Mesendoderm (in vitro differentiated cells): ENCODE measurements at regions not wholly inside any gene's neighbourhood (a gene's known extent, or its start where the extent isn't known, plus 50 kb on each side); places are given as distances from the start of the nearest gene placed in this dataset.

ENCODE experiments used
- DNase-seq: peaks from one replicate; pipeline ENCODE4 v3.0.0; 2013
- H2AK5ac ChIP-seq: 2 replicates; pipeline ENCODE4 v1.6.1; 2013; ENCODE audit warnings: low read length, inconsistent platforms
- H2BK120ac ChIP-seq: 2 replicates; pipeline ENCODE4 v1.6.1; 2013; ENCODE audit warnings: low read depth, mild to moderate bottlenecking, low read length, moderate library complexity, mixed read lengths
- H2BK15ac ChIP-seq: replicated peaks from 2 replicates; pipeline ENCODE4 v1.6.1; 2013; ENCODE audit warnings: low read depth, mild to moderate bottlenecking, moderate library complexity
- H2BK5ac ChIP-seq: 2 replicates; pipeline ENCODE4 v1.6.1; 2013; ENCODE audit warnings: low read length, inconsistent platforms
- H3K18ac ChIP-seq: 2 replicates; pipeline ENCODE4 v1.6.1; 2013; ENCODE audit warnings: mild to moderate bottlenecking, low read length, mixed read lengths
- H3K23ac ChIP-seq: one replicate; pipeline ENCODE4 v1.6.1; 2013; ENCODE audit warnings: low read length
- H3K27ac ChIP-seq: 2 replicates; pipeline ENCODE4 v1.5.1; 2013; ENCODE audit warnings: low read depth, mild to moderate bottlenecking, inconsistent platforms, low read length, moderate library complexity
- H3K27me3 ChIP-seq: 2 replicates; pipeline ENCODE4 v1.6.1; 2013; ENCODE audit warnings: low read length, control low read depth, mild to moderate bottlenecking, inconsistent platforms; ENCODE audit not compliant: insufficient read depth, poor library complexity
- H3K36me3 ChIP-seq: 2 replicates; pipeline ENCODE4 v1.6.1; 2013; ENCODE audit warnings: low read length, inconsistent platforms; ENCODE audit not compliant: control insufficient read depth, insufficient read depth
- H3K4ac ChIP-seq: one replicate; pipeline ENCODE4 v1.6.1; 2013; ENCODE audit warnings: low read depth, mild to moderate bottlenecking, low read length, moderate library complexity
- H3K4me1 ChIP-seq: 2 replicates; pipeline ENCODE4 v1.6.1; 2013; ENCODE audit warnings: low read depth, low read length, inconsistent platforms; ENCODE audit not compliant: control insufficient read depth
- H3K4me2 ChIP-seq: 2 replicates; pipeline ENCODE4 v1.6.1; 2013; ENCODE audit warnings: low read length
- H3K4me3 ChIP-seq: 2 replicates; pipeline ENCODE4 v1.5.1; 2013; ENCODE audit warnings: mild to moderate bottlenecking, low read length
- H3K56ac ChIP-seq: one replicate; pipeline ENCODE4 v1.6.1; 2013; ENCODE audit warnings: low read length
- H3K79me1 ChIP-seq: 2 replicates; pipeline ENCODE4 v1.6.1; 2013; ENCODE audit warnings: low read length, inconsistent platforms
- H3K79me2 ChIP-seq: 2 replicates; pipeline ENCODE4 v1.6.1; 2013; ENCODE audit warnings: mild to moderate bottlenecking, low read length; ENCODE audit not compliant: control insufficient read depth, insufficient read depth
- H3K9ac ChIP-seq: 2 replicates; pipeline ENCODE4 v1.6.1; 2013; ENCODE audit warnings: low read length, inconsistent platforms
- H4K5ac ChIP-seq: one replicate; pipeline ENCODE4 v1.6.1; 2013; ENCODE audit warnings: low read length
- H4K8ac ChIP-seq: one replicate; pipeline ENCODE4 v1.6.1; 2013; ENCODE audit warnings: low read depth, mild to moderate bottlenecking, control low read depth, low read length, moderate library complexity
- WGBS: extraction: QIAGEN DNeasy Blood & Tissue Kit; methylation state at CpG from one replicate; pipeline ENCODE4 v1.1.7; 2013; ENCODE audit warnings: low lambda C conversion rate, missing lambda C conversion rate; ENCODE audit not compliant: insufficient coverage; ENCODE audit errors: extremely low coverage; 5-methylcytosine and 5-hydroxymethylcytosine counted together

DNA sequence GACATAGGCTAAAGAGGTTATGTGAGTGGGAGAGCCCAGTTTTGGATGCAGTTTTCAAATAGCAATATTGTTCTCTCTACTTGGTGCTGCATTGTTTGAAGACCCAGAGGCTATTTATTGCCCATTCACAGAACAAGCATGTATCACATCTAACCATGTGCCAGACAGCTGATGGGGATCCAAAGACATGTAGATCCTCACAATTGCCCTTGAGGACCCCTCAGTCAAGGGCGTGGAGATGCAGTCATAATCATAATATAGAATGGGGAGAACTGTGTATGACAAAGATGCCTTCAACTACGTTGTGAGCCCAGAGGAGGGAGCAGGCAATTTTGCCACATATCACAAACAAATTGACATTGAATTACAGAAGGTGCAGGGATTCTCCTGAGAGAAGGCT lies 70.5 kb downstream of the NHLRC3 start:
- H4K5ac ChIP-seq = no peak overlapping the region
- no peak overlapping the region for H3K56ac ChIP-seq
- WGBS = no CpG with 5 or more reads among the region's 2 CpGs
- H2BK120ac ChIP-seq = no peak overlapping the region
- no peaks in the 10 kb centered on the region for H3K79me1 ChIP-seq
- no peaks in the 10 kb centered on the region for H3K79me2 ChIP-seq
- no peak overlapping the region for H3K4me2 ChIP-seq
- H3K36me3 ChIP-seq = no peaks in the 10 kb centered on the region
- no peak overlapping the region for H2BK15ac ChIP-seq
- H3K23ac ChIP-seq = no peak overlapping the region
- no peak overlapping the region for H3K4ac ChIP-seq
- no peak overlapping the region for H3K4me3 ChIP-seq
- no peak overlapping the region for H3K27ac ChIP-seq
- no peak overlapping the region for H3K9ac ChIP-seq
- H3K4me1 ChIP-seq = no peaks in the 10 kb centered on the region
- no peak overlapping the region for H2AK5ac ChIP-seq
- H3K18ac ChIP-seq = no peak overlapping the region
- no peaks in the 10 kb centered on the region for H3K27me3 ChIP-seq
- no peak overlapping the region for H2BK5ac ChIP-seq
- no peak for DNase-seq
- H4K8ac ChIP-seq = no peak overlapping the region

DNA sequence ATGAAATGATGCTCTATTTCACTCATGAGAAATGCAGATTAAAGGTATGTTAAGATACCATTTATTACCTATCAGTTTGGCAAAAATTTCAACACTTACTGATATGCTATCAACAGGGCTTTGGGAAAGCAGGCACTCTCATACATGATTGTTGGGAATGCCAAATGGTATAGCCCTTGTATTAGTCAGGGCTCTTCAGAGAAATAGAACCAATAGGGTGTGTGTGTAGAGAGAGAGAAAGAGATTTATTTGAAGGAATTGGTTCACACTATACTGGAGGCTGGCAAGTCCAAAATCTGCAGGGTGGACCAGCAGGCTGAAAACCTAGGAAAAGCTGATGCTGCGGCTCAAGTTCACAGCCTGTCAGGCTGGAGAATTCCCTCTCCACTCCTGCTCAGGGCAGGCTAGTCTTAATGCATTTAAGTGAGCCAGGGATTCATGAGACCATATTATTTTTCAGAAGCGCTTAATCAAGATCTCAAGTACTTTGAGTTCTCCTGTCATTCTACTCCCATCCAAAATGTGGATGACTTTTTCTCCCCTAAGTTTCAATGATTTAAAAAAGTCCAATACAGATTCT lies 72.4 kb downstream of the NHLRC3 start:
- no peak overlapping the region for H2AK5ac ChIP-seq
- no peak overlapping the region for H3K4me3 ChIP-seq
- H3K9ac ChIP-seq = no peak overlapping the region
- H2BK120ac ChIP-seq = peak overlapping the region; percentile 12
- no peak overlapping the region for H3K27ac ChIP-seq
- no peaks in the 10 kb centered on the region for H3K79me2 ChIP-seq
- H2BK5ac ChIP-seq = no peak overlapping the region
- no CpG with 5 or more reads among the region's 2 CpGs for WGBS
- DNase-seq = no peak
- no peak overlapping the region for H2BK15ac ChIP-seq
- H3K23ac ChIP-seq = no peak overlapping the region
- no peaks in the 10 kb centered on the region for H3K27me3 ChIP-seq
- no peak overlapping the region for H4K8ac ChIP-seq
- no peak overlapping the region for H3K18ac ChIP-seq
- no peak overlapping the region for H4K5ac ChIP-seq
- H3K4me1 ChIP-seq = no peaks in the 10 kb centered on the region
- no peak overlapping the region for H3K4ac ChIP-seq
- no peak overlapping the region for H3K4me2 ChIP-seq
- no peaks in the 10 kb centered on the region for H3K36me3 ChIP-seq
- H3K79me1 ChIP-seq = no peaks in the 10 kb centered on the region
- H3K56ac ChIP-seq = no peak overlapping the region

- no peak overlapping the region for H2AK5ac ChIP-seq
- no CpG with 5 or more reads among the region's 2 CpGs for WGBS
- no peaks in the 10 kb centered on the region for H3K36me3 ChIP-seq
- no peak overlapping the region for H4K5ac ChIP-seq
- no peak overlapping the region for H3K9ac ChIP-seq
- H3K4me1 ChIP-seq = no peaks in the 10 kb centered on the region
- DNase-seq = no peak
- H3K79me2 ChIP-seq = no peaks in the 10 kb centered on the region
- no peak overlapping the region for H3K4me3 ChIP-seq
- H3K27ac ChIP-seq = no peak overlapping the region
- H3K18ac ChIP-seq = no peak overlapping the region
- no peak overlapping the region for H3K56ac ChIP-seq
- no peak overlapping the region for H3K23ac ChIP-seq
- no peaks in the 10 kb centered on the region for H3K27me3 ChIP-seq
- H4K8ac ChIP-seq = no peak overlapping the region
- no peaks in the 10 kb centered on the region for H3K79me1 ChIP-seq
- no peak overlapping the region for H3K4ac ChIP-seq
- no peak overlapping the region for H3K4me2 ChIP-seq
- no peak overlapping the region for H2BK15ac ChIP-seq
- H2BK5ac ChIP-seq = no peak overlapping the region
- no peak overlapping the region for H2BK120ac ChIP-seq
Measured at GRCh38 chr13:39111145-39111544, 72.9 kb downstream of the NHLRC3 start.

DNA sequence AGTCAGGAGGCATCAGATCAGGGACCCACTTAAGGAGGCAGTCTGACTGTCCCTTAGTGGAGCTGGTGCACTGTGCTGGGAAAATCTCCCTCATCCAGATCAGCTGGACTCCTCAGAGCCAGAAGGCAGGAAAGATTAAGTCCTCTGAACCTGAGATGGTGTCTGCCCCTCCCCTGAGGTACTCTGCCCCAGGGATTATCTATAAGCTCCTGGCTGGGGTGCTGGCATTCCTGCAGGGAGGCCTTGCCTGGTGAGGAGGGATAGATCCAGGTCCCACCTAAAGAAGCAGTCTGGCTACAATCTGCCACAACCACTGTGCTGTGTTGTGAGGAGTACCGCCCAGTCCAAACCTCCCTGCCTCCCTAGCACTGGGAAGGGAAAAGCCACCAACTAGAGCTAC lies 81.2 kb downstream of the NHLRC3 start:
- peak; percentile 56 for DNase-seq
- H3K27me3 ChIP-seq = no peaks in the 10 kb centered on the region
- no peak overlapping the region for H2BK15ac ChIP-seq
- H3K36me3 ChIP-seq = no peaks in the 10 kb centered on the region
- no peak overlapping the region for H3K4me3 ChIP-seq
- no CpG with 5 or more reads among the region's 1 CpG for WGBS
- no peak overlapping the region for H4K8ac ChIP-seq
- H3K4ac ChIP-seq = no peak overlapping the region
- no peaks in the 10 kb centered on the region for H3K79me1 ChIP-seq
- H3K27ac ChIP-seq = no peak overlapping the region
- H3K9ac ChIP-seq = no peak overlapping the region
- H2BK120ac ChIP-seq = no peak overlapping the region
- no peak overlapping the region for H2BK5ac ChIP-seq
- H3K4me2 ChIP-seq = no peak overlapping the region
- H3K56ac ChIP-seq = no peak overlapping the region
- no peaks in the 10 kb centered on the region for H3K79me2 ChIP-seq
- H3K4me1 ChIP-seq = no peaks in the 10 kb centered on the region
- H3K23ac ChIP-seq = no peak overlapping the region
- H3K18ac ChIP-seq = no peak overlapping the region
- H4K5ac ChIP-seq = no peak overlapping the region
- H2AK5ac ChIP-seq = no peak overlapping the region

- H3K18ac ChIP-seq = no peak overlapping the region
- no peak overlapping the region for H3K27ac ChIP-seq
- no peak overlapping the region for H2BK5ac ChIP-seq
- H2AK5ac ChIP-seq = no peak overlapping the region
- H3K79me1 ChIP-seq = no peaks in the 10 kb centered on the region
- H4K5ac ChIP-seq = no peak overlapping the region
- no peaks in the 10 kb centered on the region for H3K36me3 ChIP-seq
- no peak overlapping the region for H2BK15ac ChIP-seq
- DNase-seq = no peak
- H3K4ac ChIP-seq = no peak overlapping the region
- H2BK120ac ChIP-seq = no peak overlapping the region
- H3K79me2 ChIP-seq = no peaks in the 10 kb centered on the region
- no peak overlapping the region for H3K4me2 ChIP-seq
- H3K27me3 ChIP-seq = no peaks in the 10 kb centered on the region
- no peak overlapping the region for H3K4me3 ChIP-seq
- WGBS = no CpG with 5 or more reads among the region's 1 CpG
- no peak overlapping the region for H3K56ac ChIP-seq
- H3K9ac ChIP-seq = no peak overlapping the region
- no peak overlapping the region for H3K23ac ChIP-seq
- no peak overlapping the region for H4K8ac ChIP-seq
- H3K4me1 ChIP-seq = peaks cover 15% of the 10 kb centered on the region
Measured at GRCh38 chr13:39123578-39123977, 85.3 kb downstream of the NHLRC3 start.

DNA sequence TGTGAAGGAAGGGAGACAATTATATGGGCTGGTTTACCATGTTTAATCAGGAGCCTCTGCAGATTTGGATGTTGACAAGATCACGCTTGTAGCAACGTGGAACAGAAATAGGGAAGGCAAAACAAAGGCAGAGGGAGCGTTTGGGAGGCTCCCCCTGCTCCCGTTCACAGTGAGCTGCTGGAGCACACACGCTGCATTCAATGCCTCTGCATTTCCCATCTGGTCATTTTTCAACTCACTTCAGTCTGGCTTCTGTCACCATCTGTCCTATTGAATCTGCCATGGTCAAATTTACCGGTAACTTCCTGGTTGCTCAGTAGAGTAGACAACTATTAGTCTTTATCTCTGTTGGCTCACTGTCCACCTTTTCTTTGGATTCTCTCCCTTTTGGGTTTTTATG lies 91.0 kb downstream of the NHLRC3 start:
- Histone ChIP-seq H3K79me2 (no peaks in the 10 kb centered on the region), H3K36me3 (no peaks in the 10 kb centered on the region), H3K4ac (no peak overlapping the region), H3K9ac (no peak overlapping the region), H3K4me2 (no peak overlapping the region), H3K4me1 (peaks cover 15% of the 10 kb centered on the region), H2BK15ac (no peak overlapping the region), H3K23ac (no peak overlapping the region), H2BK5ac (no peak overlapping the region), H3K27me3 (no peaks in the 10 kb centered on the region), H3K4me3 (no peak overlapping the region), H2BK120ac (no peak overlapping the region), H3K18ac (no peak overlapping the region), H4K5ac (no peak overlapping the region), H3K79me1 (no peaks in the 10 kb centered on the region), H3K27ac (no peak overlapping the region), H4K8ac (no peak overlapping the region), H2AK5ac (no peak overlapping the region), H3K56ac (no peak overlapping the region)
- DNase-seq = no peak
- no CpG with 5 or more reads among the region's 6 CpGs for WGBS
